ENCODE measurements at regions not wholly inside any gene's neighbourhood (a gene's known extent, or its start where the extent isn't known, plus 50 kb on each side); places are given as distances from the start of the nearest gene placed in this dataset.

DNA sequence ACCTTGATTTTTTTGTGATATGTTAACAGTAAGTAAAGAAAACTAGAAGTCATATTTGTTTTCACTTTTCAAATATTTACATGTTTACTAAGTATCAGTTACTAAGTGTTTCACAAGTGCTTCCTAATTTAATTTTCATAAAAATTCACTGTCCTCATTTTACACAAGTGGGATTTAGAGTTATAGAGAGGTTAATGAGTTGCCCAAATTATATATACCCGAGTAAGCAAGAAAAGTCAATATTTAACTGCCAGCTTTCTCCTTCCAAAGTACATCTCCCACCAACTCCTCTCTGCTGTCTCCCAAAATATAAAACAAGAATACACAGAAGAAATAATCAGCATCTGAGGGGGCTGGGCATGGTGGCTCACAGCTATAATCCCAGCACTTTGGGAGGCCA lies 896.7 kb upstream of the ANO3 start:
- Histone ChIP-seq H3K27ac (no peak overlapping the region), H3K9me3 (no peaks in the 10 kb centered on the region), H3K27me3 (no peaks in the 10 kb centered on the region), H3K4me1 (no peaks in the 10 kb centered on the region), H3K4me3 (no peak overlapping the region), H3K36me3 (no peaks in the 10 kb centered on the region)
- intact Hi-C loops (cut with DNase I; ENCODE audit: low total_unique reads) = no loop called here
- DNase-seq = no peak
- TF ChIP-seq CTCF (IDR thresholded peaks at IDR 0.05) (no peak), POLR2A (IDR thresholded peaks at IDR 0.05) (no peak)

DNA sequence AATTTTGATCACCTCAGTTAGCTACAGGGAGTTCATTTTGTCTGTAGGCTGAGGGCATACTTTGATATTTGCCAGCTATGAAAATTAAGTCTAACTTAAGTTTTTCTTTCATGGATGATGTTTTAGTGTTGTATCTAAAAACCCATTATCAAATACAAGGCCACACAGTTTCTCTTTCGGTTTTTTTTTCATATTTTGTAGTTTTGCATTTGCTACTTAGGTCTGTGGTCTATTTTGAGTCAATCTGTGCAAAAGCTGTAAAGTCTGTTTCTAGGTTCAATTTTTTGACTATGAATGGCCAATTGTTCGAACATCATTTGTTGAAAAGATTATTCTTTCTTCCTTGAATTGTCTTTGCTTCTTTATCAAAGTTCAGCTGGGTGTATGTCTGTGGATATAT lies 895.6 kb upstream of the ANO3 start:
- no peak for DNase-seq
- TF ChIP-seq CTCF (IDR thresholded peaks at IDR 0.05) = no peak
- intact Hi-C loops (cut with DNase I; ENCODE audit: low total_unique reads) = no loop called here
- no peaks in the 10 kb centered on the region for H3K36me3 ChIP-seq
- no peak overlapping the region for H3K27ac ChIP-seq
- no peak overlapping the region for H3K4me3 ChIP-seq
- H3K27me3 ChIP-seq = no peaks in the 10 kb centered on the region
- no peaks in the 10 kb centered on the region for H3K9me3 ChIP-seq
- no peaks in the 10 kb centered on the region for H3K4me1 ChIP-seq

GRCh38 chr11:25441421-25441820 lies 890.5 kb upstream of the ANO3 start:
- no peak overlapping the region for H3K4me3 ChIP-seq
- intact Hi-C loops (cut with DNase I; ENCODE audit: low total_unique reads) = no loop called here
- no peaks in the 10 kb centered on the region for H3K36me3 ChIP-seq
- no peaks in the 10 kb centered on the region for H3K27me3 ChIP-seq
- H3K4me1 ChIP-seq = no peaks in the 10 kb centered on the region
- H3K27ac ChIP-seq = no peak overlapping the region
- no peaks in the 10 kb centered on the region for H3K9me3 ChIP-seq
- TF ChIP-seq CTCF (IDR thresholded peaks at IDR 0.05) (no peak), POLR2A (IDR thresholded peaks at IDR 0.05) (no peak)
- no peak for DNase-seq

- no peaks in the 10 kb centered on the region for H3K4me1 ChIP-seq
- H3K27me3 ChIP-seq = no peaks in the 10 kb centered on the region
- DNase-seq = no peak
- H3K9me3 ChIP-seq = no peaks in the 10 kb centered on the region
- H3K4me3 ChIP-seq = no peak overlapping the region
- intact Hi-C loops (cut with DNase I; ENCODE audit: low total_unique reads) = no loop called here
- no peaks in the 10 kb centered on the region for H3K36me3 ChIP-seq
- TF ChIP-seq CTCF (IDR thresholded peaks at IDR 0.05) (no peak), POLR2A (IDR thresholded peaks at IDR 0.05) (no peak)
- no peak overlapping the region for H3K27ac ChIP-seq
These were observed 882.8 kb upstream of the ANO3 start for GRCh38 chr11:25449091-25449490.

- no peak overlapping the region for H3K4me3 ChIP-seq
- no peaks in the 10 kb centered on the region for H3K9me3 ChIP-seq
- no peaks in the 10 kb centered on the region for H3K4me1 ChIP-seq
- H3K27ac ChIP-seq = no peak overlapping the region
- no peaks in the 10 kb centered on the region for H3K36me3 ChIP-seq
- H3K27me3 ChIP-seq = no peaks in the 10 kb centered on the region
- TF ChIP-seq CTCF (IDR thresholded peaks at IDR 0.05) (no peak), POLR2A (IDR thresholded peaks at IDR 0.05) (no peak)
- DNase-seq = no peak
- intact Hi-C loops (cut with DNase I; ENCODE audit: low total_unique reads) = no loop called here
These were observed 878.5 kb upstream of the ANO3 start for GRCh38 chr11:25453471-25453870.
